MCF 10A (cell line): ENCODE measurements at regions not wholly inside any gene's neighbourhood (a gene's known extent, or its start where the extent isn't known, plus 50 kb on each side); places are given as distances from the start of the nearest gene placed in this dataset.

Experiments
- BruUV-seq: library from RNA; stranded (reverse); fragments of 400-500 nt; replicated peaks from 2 replicates; lab custom pipeline; 2021; lab: Mats Ljungman, UMichigan
- CTCF ChIA-PET: fragments of 300-600 bp; sonication (Branson Sonifier 250); formaldehyde crosslinking; extraction: SDS; loops from one replicate; lab custom pipeline; 2021; ENCODE audit warnings: antibody characterized with exemption, inconsistent platforms; lab: Yijun Ruan, JAX
- POLR2A ChIA-PET: fragments of 300-600, 350-650 bp; sonication (Branson Sonifier 250); formaldehyde crosslinking; extraction: SDS; loops from one replicate; lab custom pipeline; 2020; ENCODE audit warnings: antibody characterized with exemption, inconsistent platforms; lab: Yijun Ruan, JAX
- DNase-seq: peaks from one replicate; pipeline ENCODE4 v3.0.0-alpha.2; 2018; ENCODE audit not compliant: unreplicated experiment
- H3K27ac Mint-ChIP-seq: one replicate; pipeline ENCODE4 v1.8.0; 2022; ENCODE audit warnings: mild to moderate bottlenecking, low read depth, mixed read lengths; ENCODE audit not compliant: unreplicated experiment
- H3K27me3 Mint-ChIP-seq: one replicate; pipeline ENCODE4 v1.8.0; 2022; ENCODE audit warnings: mixed read lengths; ENCODE audit not compliant: insufficient read depth, unreplicated experiment
- H3K36me3 Mint-ChIP-seq: one replicate; pipeline ENCODE4 v1.8.0; 2022; ENCODE audit warnings: mild to moderate bottlenecking, moderate library complexity, mixed read lengths; ENCODE audit not compliant: insufficient read depth, unreplicated experiment
- H3K4me1 Mint-ChIP-seq: one replicate; pipeline ENCODE4 v1.8.0; 2022; ENCODE audit warnings: mixed read lengths; ENCODE audit not compliant: insufficient read depth, unreplicated experiment
- H3K4me3 Mint-ChIP-seq: one replicate; pipeline ENCODE4 v1.8.0; 2022; ENCODE audit warnings: mild to moderate bottlenecking, moderate library complexity, mixed read lengths; ENCODE audit not compliant: unreplicated experiment
- H3K9me3 Mint-ChIP-seq: one replicate; pipeline ENCODE4 v1.8.0; 2022; ENCODE audit warnings: mixed read lengths; ENCODE audit not compliant: unreplicated experiment
- intact Hi-C: fragments of 100-400 bp; cut with micrococcal nuclease; formaldehyde crosslinking; loops from 2 replicates; pipeline ENCODE4 v1.14.1; 2022
- TF ChIP-seq, protein P1 (sequence below): fragments of 200-600 bp; IDR thresholded peaks from one replicate; pipeline ENCODE4 v1.8.0; 2022; ENCODE audit warnings: antibody characterized with exemption, mild to moderate bottlenecking; ENCODE audit not compliant: unreplicated experiment

DNA sequence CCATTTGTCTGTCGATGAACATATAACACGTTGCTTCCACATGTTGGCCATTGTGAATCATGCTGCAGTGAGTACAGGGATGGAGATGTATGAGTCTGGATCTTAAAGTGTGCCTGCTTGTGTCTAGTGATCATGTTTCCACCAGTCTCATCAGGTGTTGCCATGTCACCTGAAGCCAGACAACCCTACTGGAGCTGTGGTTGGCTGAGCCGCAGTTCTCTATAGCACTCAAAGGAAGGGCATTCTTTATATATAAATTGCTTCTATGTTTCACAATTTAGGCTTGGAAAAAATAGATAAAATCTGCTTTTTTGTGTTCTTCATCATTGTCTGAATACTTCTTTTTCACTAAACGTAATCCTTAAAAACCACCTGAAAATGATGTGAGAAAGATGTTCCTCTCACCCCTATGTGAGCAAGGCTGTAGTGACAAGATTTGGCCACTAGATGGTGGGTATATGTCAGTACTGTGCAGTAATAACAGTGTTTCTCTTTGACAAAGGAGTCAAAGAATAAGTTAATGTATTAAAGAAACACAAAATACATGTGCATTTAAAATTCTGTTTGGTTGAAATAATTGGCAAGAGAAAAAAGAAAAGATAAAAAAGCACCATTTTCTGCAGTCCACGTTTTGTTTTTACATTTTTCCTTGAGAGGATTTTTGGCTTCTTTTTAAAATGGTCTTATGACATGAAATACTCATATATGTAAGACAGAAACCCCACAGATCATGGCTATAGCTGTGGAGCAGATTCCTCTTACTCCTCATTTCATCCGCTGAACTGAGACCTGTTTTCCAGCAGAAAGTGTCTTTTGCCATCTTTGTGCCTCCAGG, 394.5 kb upstream of the DPPA4 start:
- Mint-ChIP-seq H3K4me3 (no peak overlapping the region), H3K27me3 (no peaks in the 10 kb centered on the region), H3K27ac (no peak overlapping the region), H3K36me3 (no peaks in the 10 kb centered on the region), H3K4me1 (peaks cover 7% of the 10 kb centered on the region), H3K9me3 (no peaks in the 10 kb centered on the region)
- ChIA-PET POLR2A (interaction anchor here (0.5 kb wide), 1 partner anchor 1338 kb away, joined by 3 read pairs; no protein-coding TSS in a partner anchor), CTCF (interaction anchor here (0.6 to 1.5 kb wide), 4 partner anchors 12 to 583 kb away, joined by 3 to 7 read pairs (median 4); no protein-coding TSS in a partner anchor)
- intact Hi-C loops = loop anchor here (1.0 to 5.0 kb wide), 5 partner anchors 583 to 1807 kb away; no protein-coding TSS in a partner anchor
- DNase-seq = peak; percentile 72
- no TSS peak for BruUV-seq
- TF ChIP-seq, protein P1, sequence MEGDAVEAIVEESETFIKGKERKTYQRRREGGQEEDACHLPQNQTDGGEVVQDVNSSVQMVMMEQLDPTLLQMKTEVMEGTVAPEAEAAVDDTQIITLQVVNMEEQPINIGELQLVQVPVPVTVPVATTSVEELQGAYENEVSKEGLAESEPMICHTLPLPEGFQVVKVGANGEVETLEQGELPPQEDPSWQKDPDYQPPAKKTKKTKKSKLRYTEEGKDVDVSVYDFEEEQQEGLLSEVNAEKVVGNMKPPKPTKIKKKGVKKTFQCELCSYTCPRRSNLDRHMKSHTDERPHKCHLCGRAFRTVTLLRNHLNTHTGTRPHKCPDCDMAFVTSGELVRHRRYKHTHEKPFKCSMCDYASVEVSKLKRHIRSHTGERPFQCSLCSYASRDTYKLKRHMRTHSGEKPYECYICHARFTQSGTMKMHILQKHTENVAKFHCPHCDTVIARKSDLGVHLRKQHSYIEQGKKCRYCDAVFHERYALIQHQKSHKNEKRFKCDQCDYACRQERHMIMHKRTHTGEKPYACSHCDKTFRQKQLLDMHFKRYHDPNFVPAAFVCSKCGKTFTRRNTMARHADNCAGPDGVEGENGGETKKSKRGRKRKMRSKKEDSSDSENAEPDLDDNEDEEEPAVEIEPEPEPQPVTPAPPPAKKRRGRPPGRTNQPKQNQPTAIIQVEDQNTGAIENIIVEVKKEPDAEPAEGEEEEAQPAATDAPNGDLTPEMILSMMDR = peak; percentile 85

DNA sequence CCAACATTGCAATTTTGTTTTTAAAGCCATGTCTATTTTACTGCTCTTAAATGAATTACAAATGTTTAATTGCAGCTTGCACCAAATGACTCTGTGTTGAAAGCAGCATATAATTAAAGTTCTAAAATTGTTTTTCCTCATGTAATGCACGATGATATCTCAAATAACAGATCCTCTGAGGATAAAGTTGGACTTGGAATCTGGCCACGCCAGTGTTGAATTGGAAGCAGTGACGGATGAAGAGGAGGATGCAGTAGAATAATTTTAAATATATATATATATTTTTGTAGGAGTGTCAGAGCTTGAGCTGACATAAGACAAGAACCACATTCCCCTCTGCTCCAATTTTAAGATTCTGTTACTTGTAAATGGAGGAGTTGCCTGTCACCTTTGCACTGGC, 406.6 kb upstream of the DPPA4 start:
- H3K9me3 Mint-ChIP-seq = no peaks in the 10 kb centered on the region
- H3K4me1 Mint-ChIP-seq = no peaks in the 10 kb centered on the region
- H3K36me3 Mint-ChIP-seq = no peaks in the 10 kb centered on the region
- DNase-seq = no peak
- ChIA-PET CTCF (interaction anchor here (0.8 to 1.0 kb wide), 3 partner anchors 14 to 572 kb away, joined by 3 read pairs; no protein-coding TSS in a partner anchor), POLR2A (interaction anchor here (0.5 to 1.1 kb wide), 3 partner anchors 28 to 625 kb away, joined by 3 read pairs; no protein-coding TSS in a partner anchor)
- TF ChIP-seq, protein P1 = no peak
- intact Hi-C loops = no loop called here
- no peak overlapping the region for H3K27ac Mint-ChIP-seq
- H3K27me3 Mint-ChIP-seq = no peaks in the 10 kb centered on the region
- H3K4me3 Mint-ChIP-seq = no peak overlapping the region
- BruUV-seq = no TSS peak

DNA sequence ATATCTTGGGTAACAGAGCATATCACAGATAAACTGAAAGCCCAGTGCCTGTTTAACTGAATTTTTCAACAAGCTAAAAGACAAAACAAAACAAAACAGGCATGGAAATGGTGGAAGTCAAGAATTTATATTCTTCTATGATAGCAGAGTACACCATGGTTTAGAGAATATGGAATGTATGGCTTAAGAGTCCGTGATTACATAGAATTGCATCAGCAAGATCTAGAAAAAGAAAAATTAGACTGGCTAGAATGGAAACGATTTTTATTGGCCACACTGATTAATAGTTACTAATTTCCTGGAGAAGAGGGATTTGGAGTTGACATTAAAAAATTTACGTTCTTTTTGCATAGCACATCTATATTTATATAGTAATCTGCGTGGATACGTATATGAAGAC, 435.2 kb upstream of the DPPA4 start:
- H3K27ac Mint-ChIP-seq = no peak overlapping the region
- intact Hi-C loops = no loop called here
- DNase-seq = no peak
- CTCF ChIA-PET = no interaction called here
- no peak overlapping the region for H3K4me3 Mint-ChIP-seq
- no peaks in the 10 kb centered on the region for H3K27me3 Mint-ChIP-seq
- no peaks in the 10 kb centered on the region for H3K4me1 Mint-ChIP-seq
- no TSS peak for BruUV-seq
- TF ChIP-seq, protein P1 = no peak
- POLR2A ChIA-PET = interaction anchor here (0.6 to 0.7 kb wide), 2 partner anchors 28 to 529 kb away, joined by 3 read pairs; no protein-coding TSS in a partner anchor
- H3K36me3 Mint-ChIP-seq = no peaks in the 10 kb centered on the region
- H3K9me3 Mint-ChIP-seq = no peaks in the 10 kb centered on the region

DNA sequence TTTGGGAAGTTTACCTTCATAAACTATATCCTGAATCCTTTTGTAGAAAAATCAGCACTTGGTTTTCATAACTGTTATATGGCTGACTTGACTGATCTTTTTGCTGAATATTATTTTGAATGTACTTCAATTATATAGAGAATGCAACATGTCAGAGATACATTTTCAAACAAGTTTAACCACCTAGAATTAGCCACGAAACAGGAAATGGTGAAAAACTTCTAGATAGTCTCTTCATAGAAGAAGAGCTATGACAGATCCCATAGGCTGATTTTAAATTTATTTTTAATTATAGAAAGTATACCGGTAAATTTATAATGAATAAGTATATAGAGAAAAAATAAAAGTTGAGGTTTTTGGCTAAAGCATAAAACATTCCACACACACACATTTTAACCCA, 436.8 kb upstream of the DPPA4 start:
- Mint-ChIP-seq H3K27me3 (no peaks in the 10 kb centered on the region), H3K36me3 (no peaks in the 10 kb centered on the region), H3K4me3 (no peak overlapping the region), H3K4me1 (no peaks in the 10 kb centered on the region), H3K27ac (no peak overlapping the region), H3K9me3 (peaks cover 2% of the 10 kb centered on the region)
- no peak for DNase-seq
- ChIA-PET POLR2A (no interaction called here), CTCF (interaction anchor here (0.6 kb wide), 1 partner anchor 286 kb away, joined by 3 read pairs; no protein-coding TSS in a partner anchor)
- no TSS peak for BruUV-seq
- intact Hi-C loops = no loop called here
- TF ChIP-seq, protein P1 = no peak
